ENCODE measurements at regions not wholly inside any gene's neighbourhood (a gene's known extent, or its start where the extent isn't known, plus 50 kb on each side); places are given as distances from the start of the nearest gene placed in this dataset.

- ATAC-seq = no peak
- H3K79me2 ChIP-seq (ENCODE audit: insufficient read depth, low read length) = no peaks in the 10 kb centered on the region
- no peak overlapping the region for H2AFZ ChIP-seq (ENCODE audit: low read length)
- CTCF ChIA-PET (ENCODE audit: low intra/inter-chr PET ratio, low total read pairs) = no interaction called here
- H4K20me1 ChIP-seq (ENCODE audit: insufficient read depth, low read length) = no peaks in the 10 kb centered on the region
- 37% methylated on average over 4 of the region's 4 CpGs for WGBS (ENCODE audit: low lambda C conversion rate)
- H3K4me3 ChIP-seq (replicated peaks in 1 of 3; ENCODE audit: insufficient read depth in 1 of 3, low read depth in 2 of 3, low read length in 3 of 3) = no peak overlapping the region
- no peak for DNase-seq (ENCODE audit: low spot score)
- no peak overlapping the region for H3K27ac ChIP-seq (ENCODE audit: extremely low read length, insufficient read depth, low read length)
- TF ChIP-seq, protein P1, sequence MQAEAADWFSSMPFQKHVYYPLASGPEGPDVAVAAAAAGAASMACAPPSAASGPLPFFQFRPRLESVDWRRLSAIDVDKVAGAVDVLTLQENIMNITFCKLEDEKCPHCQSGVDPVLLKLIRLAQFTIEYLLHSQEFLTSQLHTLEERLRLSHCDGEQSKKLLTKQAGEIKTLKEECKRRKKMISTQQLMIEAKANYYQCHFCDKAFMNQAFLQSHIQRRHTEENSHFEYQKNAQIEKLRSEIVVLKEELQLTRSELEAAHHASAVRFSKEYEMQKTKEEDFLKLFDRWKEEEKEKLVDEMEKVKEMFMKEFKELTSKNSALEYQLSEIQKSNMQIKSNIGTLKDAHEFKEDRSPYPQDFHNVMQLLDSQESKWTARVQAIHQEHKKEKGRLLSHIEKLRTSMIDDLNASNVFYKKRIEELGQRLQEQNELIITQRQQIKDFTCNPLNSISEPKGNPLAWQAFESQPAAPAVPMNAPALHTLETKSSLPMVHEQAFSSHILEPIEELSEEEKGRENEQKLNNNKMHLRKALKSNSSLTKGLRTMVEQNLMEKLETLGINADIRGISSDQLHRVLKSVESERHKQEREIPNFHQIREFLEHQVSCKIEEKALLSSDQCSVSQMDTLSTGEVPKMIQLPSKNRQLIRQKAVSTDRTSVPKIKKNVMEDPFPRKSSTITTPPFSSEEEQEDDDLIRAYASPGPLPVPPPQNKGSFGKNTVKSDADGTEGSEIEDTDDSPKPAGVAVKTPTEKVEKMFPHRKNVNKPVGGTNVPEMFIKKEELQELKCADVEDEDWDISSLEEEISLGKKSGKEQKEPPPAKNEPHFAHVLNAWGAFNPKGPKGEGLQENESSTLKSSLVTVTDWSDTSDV (CRISPR knock-in tag; IDR thresholded peaks at IDR 0.05) = no peak
- no peak for TF ChIP-seq ZNF569 (CRISPR knock-in tag; IDR thresholded peaks at IDR 0.05; ENCODE audit: borderline replicate concordance)
- TF ChIP-seq ZNF354B (CRISPR knock-in tag; IDR thresholded peaks at IDR 0.05) = no peak
- no peak for TF ChIP-seq ISX (CRISPR knock-in tag; conservative IDR thresholded peaks at IDR 0.05)
- no peak for TF ChIP-seq RNF2 (conservative IDR thresholded peaks at IDR 0.05; ENCODE audit: low read depth)
- no peak for TF ChIP-seq NONO (IDR thresholded peaks at IDR 0.05)
- TF ChIP-seq NONO (CRISPR knock-in tag; conservative IDR thresholded peaks at IDR 0.05) = no peak
- TF ChIP-seq, protein P2, sequence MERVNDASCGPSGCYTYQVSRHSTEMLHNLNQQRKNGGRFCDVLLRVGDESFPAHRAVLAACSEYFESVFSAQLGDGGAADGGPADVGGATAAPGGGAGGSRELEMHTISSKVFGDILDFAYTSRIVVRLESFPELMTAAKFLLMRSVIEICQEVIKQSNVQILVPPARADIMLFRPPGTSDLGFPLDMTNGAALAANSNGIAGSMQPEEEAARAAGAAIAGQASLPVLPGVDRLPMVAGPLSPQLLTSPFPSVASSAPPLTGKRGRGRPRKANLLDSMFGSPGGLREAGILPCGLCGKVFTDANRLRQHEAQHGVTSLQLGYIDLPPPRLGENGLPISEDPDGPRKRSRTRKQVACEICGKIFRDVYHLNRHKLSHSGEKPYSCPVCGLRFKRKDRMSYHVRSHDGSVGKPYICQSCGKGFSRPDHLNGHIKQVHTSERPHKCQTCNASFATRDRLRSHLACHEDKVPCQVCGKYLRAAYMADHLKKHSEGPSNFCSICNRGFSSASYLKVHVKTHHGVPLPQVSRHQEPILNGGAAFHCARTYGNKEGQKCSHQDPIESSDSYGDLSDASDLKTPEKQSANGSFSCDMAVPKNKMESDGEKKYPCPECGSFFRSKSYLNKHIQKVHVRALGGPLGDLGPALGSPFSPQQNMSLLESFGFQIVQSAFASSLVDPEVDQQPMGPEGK (CRISPR knock-in tag; IDR thresholded peaks at IDR 0.05) = no peak
- TF ChIP-seq ZFYVE20 (CRISPR knock-in tag; IDR thresholded peaks at IDR 0.05; ENCODE audit: borderline replicate concordance, low read depth) = no peak
- TF ChIP-seq ZNF768 (CRISPR knock-in tag; IDR thresholded peaks at IDR 0.05) = no peak
- TF ChIP-seq KLF9 (CRISPR knock-in tag; IDR thresholded peaks at IDR 0.05; ENCODE audit: low read depth) = no peak
- no peak for TF ChIP-seq FOXA1 (IDR thresholded peaks at IDR 0.05)
- TF ChIP-seq FOXA1 (CRISPR knock-in tag; IDR thresholded peaks at IDR 0.05) = no peak
- no TSS peak for BruUV-seq (replicated peaks)
- FAIRE-seq = no peak
- intact Hi-C loops (cut with micrococcal nuclease; ENCODE audit: unreplicated experiment) (no loop called here), in situ Hi-C loops (cut with HindIII; ENCODE audit: extremely low pct_ligation_motif_present, low pct_unique_long_range_greater_than_20kb) (no loop called here)
- H3K27me3 ChIP-seq (ENCODE audit: control insufficient read depth in 1 of 2, insufficient read depth in 2 of 2, low read length in 2 of 2) = no peaks in the 10 kb centered on the region
- H3K36me3 ChIP-seq (replicated peaks in 1 of 2; ENCODE audit: control insufficient read depth in 1 of 2, insufficient read depth in 2 of 2, low read length in 2 of 2) = no peaks in the 10 kb centered on the region
- POLR2A ChIA-PET = no interaction called here
- H3K9ac ChIP-seq (ENCODE audit: insufficient read depth, low read depth, low read length) = no peak overlapping the region
- H3K9me3 ChIP-seq (ENCODE audit: low read length) = no peaks in the 10 kb centered on the region
- no peak overlapping the region for H3K4me2 ChIP-seq (ENCODE audit: low read depth, low read length)
- no peaks in the 10 kb centered on the region for H3K4me1 ChIP-seq (ENCODE audit: insufficient read depth, low read length)
Measured at GRCh38 chrX:7412840-7413239, 264.9 kb upstream of the PUDP start.

All from HepG2 (cell line).